GM21529 (cell line): ENCODE measurements at regions not wholly inside any gene's neighbourhood (a gene's known extent, or its start where the extent isn't known, plus 50 kb on each side); places are given as distances from the start of the nearest gene placed in this dataset.
"Not testable (repeated sequence)": the region's sequence is repeated elsewhere in the genome, so short reads cannot be mapped to it uniquely, and the experiment has no call there.

Experiments
- ATAC-seq: cut with Tn5 transposase; IDR thresholded peaks from one replicate; pipeline ENCODE4 v1.9.1; 2021; ENCODE audit not compliant: unreplicated experiment

GRCh38 chr9:7739595-7739994, 60.0 kb downstream of the DMAC1 start:
- ATAC-seq = no peak

GRCh38 chr9:7735311-7735710, 64.3 kb downstream of the DMAC1 start:
- no peak for ATAC-seq

- ATAC-seq = no peak
Measured at GRCh38 chr9:7730164-7730445, 69.5 kb downstream of the DMAC1 start.

- no peak for ATAC-seq
Measured at GRCh38 chr9:7729371-7730163, 70.0 kb downstream of the DMAC1 start.

GRCh38 chr9:7721291-7721690, 78.3 kb downstream of the DMAC1 start:
- no peak for ATAC-seq

GRCh38 chr9:7713088-7713487, 86.5 kb downstream of the DMAC1 start:
- ATAC-seq = not testable (repeated sequence)

GRCh38 chr9:7710686-7711085, 88.9 kb downstream of the DMAC1 start:
- ATAC-seq = no peak

- ATAC-seq = no peak
Measured at GRCh38 chr9:7707934-7708333, 91.6 kb downstream of the DMAC1 start.

GRCh38 chr9:7704543-7704942, 95.0 kb downstream of the DMAC1 start:
- no peak for ATAC-seq

GRCh38 chr9:7691909-7692308, 107.7 kb downstream of the DMAC1 start:
- ATAC-seq = no peak

GRCh38 chr9:7690014-7690413, 109.6 kb downstream of the DMAC1 start:
- ATAC-seq = no peak

GRCh38 chr9:7688626-7689025, 111.0 kb downstream of the DMAC1 start:
- ATAC-seq = no peak

- ATAC-seq = no peak
Measured at GRCh38 chr9:7676609-7677156, 122.9 kb downstream of the DMAC1 start.

- ATAC-seq = no peak
Measured at GRCh38 chr9:7671847-7672246, 127.7 kb downstream of the DMAC1 start.

GRCh38 chr9:7668541-7668940, 131.0 kb downstream of the DMAC1 start:
- no peak for ATAC-seq

GRCh38 chr9:7665874-7666273, 133.7 kb downstream of the DMAC1 start:
- ATAC-seq = no peak

- no peak for ATAC-seq
Measured at GRCh38 chr9:7659766-7660165, 139.8 kb downstream of the DMAC1 start.

- ATAC-seq = no peak
Measured at GRCh38 chr9:7656636-7657035, 142.9 kb downstream of the DMAC1 start.

- ATAC-seq = no peak
Measured at GRCh38 chr9:7653262-7653661, 146.3 kb downstream of the DMAC1 start.

- no peak for ATAC-seq
Measured at GRCh38 chr9:7640231-7640630, 159.3 kb downstream of the DMAC1 start.

- ATAC-seq = no peak
Measured at GRCh38 chr9:7639471-7639870, 160.1 kb downstream of the DMAC1 start.

GRCh38 chr9:7636838-7637467, 162.6 kb downstream of the DMAC1 start:
- no peak for ATAC-seq

- no peak for ATAC-seq
Measured at GRCh38 chr9:7636309-7636708, 163.3 kb downstream of the DMAC1 start.
